GM12892 (cell line): ENCODE measurements at regions not wholly inside any gene's neighbourhood (a gene's known extent, or its start where the extent isn't known, plus 50 kb on each side); places are given as distances from the start of the nearest gene placed in this dataset.
"Not testable (repeated sequence)": the region's sequence is repeated elsewhere in the genome, so short reads cannot be mapped to it uniquely, and the experiment has no call there.

Experiments used
- DNase-seq: peaks from one replicate; pipeline ENCODE4 v3.0.0; 2011; ENCODE audit not compliant: insufficient read length
- FAIRE-seq: peaks from 2 replicates; lab custom pipeline; 2011; peaks lifted over from hg19 to GRCh38; lab: Jason Lieb, UNC
- POLR2A ChIP-seq: IDR thresholded peaks from 2 replicates; pipeline ENCODE4 v1.6.1; 2011; ENCODE audit warnings: low read depth, low read length, control low read depth
- POLR2AphosphoS5 ChIP-seq: IDR thresholded peaks from 2 replicates; pipeline ENCODE4 v1.6.1; 2011; ENCODE audit warnings: low read depth, low read length, control low read depth
- TAF1 ChIP-seq: IDR thresholded peaks from 2 replicates; pipeline ENCODE4 v1.6.1; 2011; ENCODE audit warnings: low read depth, mild to moderate bottlenecking, control low read depth, low read length, borderline replicate concordance

GRCh38 chr6:140459209-140459608 is 1084.8 kb upstream of the CITED2 start:
- TF ChIP-seq POLR2A = no peak
- no peak for TF ChIP-seq TAF1
- TF ChIP-seq POLR2AphosphoS5 = no peak
- DNase-seq (no peak), FAIRE-seq (no peak)

- TF ChIP-seq POLR2AphosphoS5 (no peak), POLR2A (no peak), TAF1 (no peak)
- no peak for DNase-seq
- no peak for FAIRE-seq
Observed at GRCh38 chr6:140446241-140446640, 1071.8 kb upstream of the CITED2 start.

- FAIRE-seq = no peak
- no peak for DNase-seq
- TF ChIP-seq POLR2AphosphoS5 (no peak), TAF1 (no peak), POLR2A (no peak)
Observed at GRCh38 chr6:140445474-140446004, 1071.1 kb upstream of the CITED2 start.

DNA sequence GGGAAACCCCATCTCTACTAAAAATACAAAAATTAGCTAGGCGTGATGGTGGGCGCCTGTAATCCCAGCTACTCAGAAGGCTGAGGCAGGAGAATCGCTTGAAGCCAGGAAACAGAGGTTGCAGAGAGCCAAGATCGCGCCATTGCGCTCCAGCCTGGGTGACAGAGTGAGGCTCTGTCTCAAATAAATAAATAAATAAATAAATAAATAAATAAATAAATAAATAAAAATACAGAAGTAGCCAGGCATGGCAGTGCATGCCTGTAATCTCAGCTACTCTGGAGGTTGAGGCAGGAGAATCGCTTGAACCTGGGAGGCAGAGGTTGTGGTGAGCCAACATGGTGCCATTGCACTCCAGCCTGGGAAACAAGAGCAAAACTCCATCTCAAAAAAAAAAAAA is 1068.7 kb upstream of the CITED2 start:
- not testable (repeated sequence) for DNase-seq, FAIRE-seq

- TF ChIP-seq TAF1 (no peak), POLR2A (no peak), POLR2AphosphoS5 (no peak)
- DNase-seq (no peak), FAIRE-seq (no peak)
Observed at GRCh38 chr6:140441256-140441655, 1066.8 kb upstream of the CITED2 start.

GRCh38 chr6:140440223-140440835 is 1065.9 kb upstream of the CITED2 start:
- no peak for DNase-seq
- TF ChIP-seq TAF1 (no peak), POLR2A (no peak), POLR2AphosphoS5 (no peak)
- FAIRE-seq = no peak

- TF ChIP-seq TAF1 = no peak
- TF ChIP-seq POLR2AphosphoS5 = no peak
- TF ChIP-seq POLR2A = no peak
- DNase-seq = no peak
- FAIRE-seq = no peak
Observed at GRCh38 chr6:140438346-140438735, 1063.9 kb upstream of the CITED2 start.

GRCh38 chr6:140437619-140438345 is 1063.3 kb upstream of the CITED2 start:
- no peak for FAIRE-seq
- TF ChIP-seq POLR2AphosphoS5 (no peak), POLR2A (no peak), TAF1 (no peak)
- DNase-seq = no peak

GRCh38 chr6:140436023-140436811 is 1061.8 kb upstream of the CITED2 start:
- FAIRE-seq (no peak), DNase-seq (no peak)
- no peak for TF ChIP-seq TAF1
- TF ChIP-seq POLR2A = no peak
- no peak for TF ChIP-seq POLR2AphosphoS5

- FAIRE-seq = no peak
- TF ChIP-seq TAF1 (no peak), POLR2A (no peak), POLR2AphosphoS5 (no peak)
- DNase-seq = no peak
Observed at GRCh38 chr6:140434761-140435160, 1060.3 kb upstream of the CITED2 start.

DNA sequence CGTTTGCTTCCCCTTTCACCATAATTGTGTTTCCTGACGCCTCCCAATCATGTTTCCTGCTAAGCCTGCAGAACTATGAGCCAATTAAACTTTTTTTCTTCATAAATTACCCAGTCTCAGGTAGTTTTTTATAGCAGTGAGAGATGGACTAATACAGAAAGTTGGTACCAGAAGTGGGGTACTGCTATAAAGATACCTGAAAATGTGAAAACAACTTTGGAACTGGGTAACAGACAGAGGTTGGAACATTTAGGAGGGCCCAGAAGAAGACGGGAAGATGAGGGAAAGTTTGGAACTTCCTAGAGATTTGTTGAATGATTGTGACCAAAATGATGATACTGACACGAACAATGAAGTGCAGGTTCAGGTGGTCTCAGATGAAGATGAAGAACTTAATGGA is 1058.6 kb upstream of the CITED2 start:
- DNase-seq = no peak
- TF ChIP-seq TAF1 (no peak), POLR2A (no peak), POLR2AphosphoS5 (no peak)
- no peak for FAIRE-seq
